Prostate gland (tissue), 2 donors: ENCODE measurements at regions not wholly inside any gene's neighbourhood (a gene's known extent, or its start where the extent isn't known, plus 50 kb on each side); places are given as distances from the start of the nearest gene placed in this dataset.

ENCODE experiments used
- POLR2A ChIP-seq: fragments of 450-650 bp; IDR thresholded peaks from one replicate; pipeline ENCODE4 v1.6.1; 2016; ENCODE audit warnings: antibody characterized with exemption, mild to moderate bottlenecking
- TF ChIP-seq, protein P1 (sequence below), 4 experiments: fragments of 200-600 bp in 2 of 4; fragments of 450-650 bp in 2 of 4; sonication (generic) in 2 of 4; IDR thresholded peaks; 1 replicate in 3 of 4; 2 replicates in 1 of 4; pipeline ENCODE4 v1.5.1; 2016 to 2019; ENCODE audit warnings: antibody characterized with exemption in 4 of 4, mild to moderate bottlenecking in 2 of 4, moderate library complexity in 2 of 4

DNA sequence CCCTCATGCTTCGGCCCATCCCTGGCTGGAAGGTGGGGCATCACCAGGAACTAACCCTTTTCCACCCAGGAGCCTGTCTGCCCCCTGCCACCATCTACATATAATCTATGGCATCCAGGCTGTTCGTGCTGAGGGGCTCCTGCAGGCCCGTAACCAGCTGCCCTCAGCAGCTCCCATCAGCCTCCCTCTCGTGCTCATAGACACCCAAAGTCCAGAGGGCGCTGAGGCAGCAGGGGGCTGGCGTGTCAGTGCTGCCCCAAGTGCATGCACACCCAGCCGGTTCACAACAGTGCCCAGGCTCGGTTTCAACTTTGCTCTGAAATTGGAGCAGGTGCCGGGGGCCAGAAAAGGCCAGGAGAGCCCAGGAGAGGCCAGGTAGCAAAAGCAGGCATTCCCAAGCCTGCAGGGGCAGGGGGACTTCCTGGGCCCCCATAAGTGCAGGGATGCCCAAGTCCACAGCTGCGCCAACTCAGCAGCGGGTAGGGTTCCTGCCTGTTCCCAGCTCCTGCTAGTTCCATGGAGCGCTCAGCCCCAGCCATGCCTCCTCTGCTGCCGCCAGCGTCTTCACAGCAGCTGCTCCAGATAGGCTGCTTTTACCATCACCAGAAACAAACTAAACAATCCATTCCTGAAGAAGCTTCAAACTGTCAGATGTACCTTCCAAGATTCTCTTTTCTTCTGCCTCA lies 558.2 kb upstream of the GNPDA2 start:
- TF ChIP-seq, protein P1, sequence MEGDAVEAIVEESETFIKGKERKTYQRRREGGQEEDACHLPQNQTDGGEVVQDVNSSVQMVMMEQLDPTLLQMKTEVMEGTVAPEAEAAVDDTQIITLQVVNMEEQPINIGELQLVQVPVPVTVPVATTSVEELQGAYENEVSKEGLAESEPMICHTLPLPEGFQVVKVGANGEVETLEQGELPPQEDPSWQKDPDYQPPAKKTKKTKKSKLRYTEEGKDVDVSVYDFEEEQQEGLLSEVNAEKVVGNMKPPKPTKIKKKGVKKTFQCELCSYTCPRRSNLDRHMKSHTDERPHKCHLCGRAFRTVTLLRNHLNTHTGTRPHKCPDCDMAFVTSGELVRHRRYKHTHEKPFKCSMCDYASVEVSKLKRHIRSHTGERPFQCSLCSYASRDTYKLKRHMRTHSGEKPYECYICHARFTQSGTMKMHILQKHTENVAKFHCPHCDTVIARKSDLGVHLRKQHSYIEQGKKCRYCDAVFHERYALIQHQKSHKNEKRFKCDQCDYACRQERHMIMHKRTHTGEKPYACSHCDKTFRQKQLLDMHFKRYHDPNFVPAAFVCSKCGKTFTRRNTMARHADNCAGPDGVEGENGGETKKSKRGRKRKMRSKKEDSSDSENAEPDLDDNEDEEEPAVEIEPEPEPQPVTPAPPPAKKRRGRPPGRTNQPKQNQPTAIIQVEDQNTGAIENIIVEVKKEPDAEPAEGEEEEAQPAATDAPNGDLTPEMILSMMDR (IDR thresholded peaks at IDR 0.05), result no peak
- no peak for TF ChIP-seq POLR2A
